Esophagus muscularis mucosa (tissue), 4 donors: ENCODE measurements at regions not wholly inside any gene's neighbourhood (a gene's known extent, or its start where the extent isn't known, plus 50 kb on each side); places are given as distances from the start of the nearest gene placed in this dataset.

Experiments used
- DNase-seq: peaks from one replicate; pipeline ENCODE4 v3.0.0-alpha.2; 2017; ENCODE audit errors: extremely low spot score
- H3K27ac ChIP-seq, 4 donors: fragments of 200-600 bp; sonication (generic); replicated peaks in 1 of 4; 1 replicate in 3 of 4; 2 replicates in 1 of 4; pipeline ENCODE4 v1.5.1; 2016 to 2019; ENCODE audit warnings: mild to moderate bottlenecking in 1 of 4
- H3K27me3 ChIP-seq, 4 donors: fragments of 200-600 bp; sonication (generic); one replicate each; pipeline versions ENCODE4 v1.5.1 to v1.6.0; 2016 to 2019
- H3K36me3 ChIP-seq, 4 donors: fragments of 200-600 bp; sonication (generic); one replicate each; pipeline ENCODE4 v1.5.1; 2016 to 2019
- H3K4me1 ChIP-seq, 4 donors: fragments of 200-600 bp; sonication (generic); one replicate each; pipeline ENCODE4 v1.5.1; 2016 to 2019
- H3K4me3 ChIP-seq, 4 donors: fragments of 200-600 bp; sonication (generic); 1 replicate in 2 of 4; 2 replicates in 2 of 4; pipeline ENCODE4 v1.5.1; 2016 to 2019; ENCODE audit warnings: mild to moderate bottlenecking in 4 of 4, moderate library complexity in 1 of 4
- H3K9me3 ChIP-seq, 4 donors: fragments of 200-600 bp; sonication (generic); 1 replicate in 3 of 4; 2 replicates in 1 of 4; pipeline ENCODE4 v1.5.1; 2016 to 2019
- CTCF ChIP-seq, 3 experiments: fragments of 200-600 bp in 2 of 3; fragments of 450-650 bp in 1 of 3; sonication (generic) in 2 of 3; IDR thresholded peaks; one replicate each; pipeline ENCODE4 v1.5.1; 2017 to 2019; ENCODE audit warnings: antibody characterized with exemption in 3 of 3, mild to moderate bottlenecking in 2 of 3, moderate library complexity in 1 of 3
- EP300 ChIP-seq: sonication (generic); formaldehyde crosslinking; IDR thresholded peaks from one replicate; pipeline ENCODE4 v1.6.1; 2017; ENCODE audit warnings: antibody characterized with exemption
- POLR2A ChIP-seq: fragments of 450-650 bp; IDR thresholded peaks from one replicate; pipeline ENCODE4 v1.6.1; 2017; ENCODE audit warnings: antibody characterized with exemption, moderate library complexity, mild to moderate bottlenecking, low read depth
- POLR2AphosphoS5 ChIP-seq, 2 donors: sonication (generic); formaldehyde crosslinking; IDR thresholded peaks; one replicate each; pipeline ENCODE4 v1.6.1; 2017; ENCODE audit warnings: antibody characterized with exemption in 2 of 2
- WGBS: methylation state at CpG from one replicate; pipeline ENCODE4 v1.1.5; 2018; 5-methylcytosine and 5-hydroxymethylcytosine counted together
- intact Hi-C: fragments of 100-400 bp; cut with DNase I; formaldehyde crosslinking; loops from one replicate; pipeline ENCODE4 v1.15.1; 2023

DNA sequence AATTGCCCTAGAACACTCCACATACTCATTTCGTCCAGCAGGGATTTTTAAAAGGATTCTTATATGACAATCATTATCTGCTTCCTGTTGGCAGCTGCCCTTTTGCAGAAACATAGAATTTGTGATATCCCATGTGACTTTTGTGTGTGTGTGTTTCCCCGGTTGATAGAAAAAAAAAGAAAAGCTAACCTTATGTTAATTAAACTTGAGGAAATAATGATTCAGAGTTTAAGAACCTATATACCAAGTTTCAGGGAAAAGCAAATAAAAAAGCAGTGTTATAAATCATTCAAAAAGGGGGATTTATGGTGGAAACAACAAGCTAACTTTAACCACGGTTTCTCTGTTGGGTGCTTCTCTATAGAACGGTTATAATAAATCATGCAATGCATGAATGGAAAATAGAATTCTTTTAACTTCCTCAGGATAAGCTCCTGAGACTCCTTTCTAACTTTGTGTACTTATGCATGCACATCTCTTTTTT, 826.9 kb upstream of the EYS start:
- no peaks in the 10 kb centered on the region for H3K27me3 ChIP-seq
- H3K4me3 ChIP-seq, result no peak overlapping the region
- H3K27ac ChIP-seq, result no peak overlapping the region
- H3K4me1 ChIP-seq, result no peaks in the 10 kb centered on the region
- 42% methylated on average over 4 of the region's 4 CpGs for WGBS
- no peak for TF ChIP-seq POLR2AphosphoS5 (IDR thresholded peaks at IDR 0.05)
- TF ChIP-seq POLR2A, result no peak
- DNase-seq, result no peak
- intact Hi-C loops, result no loop called here
- H3K36me3 ChIP-seq, result no peaks in the 10 kb centered on the region
- H3K9me3 ChIP-seq, result no peaks in the 10 kb centered on the region

GRCh38 chr6:66526061-66526460, 819.0 kb upstream of the EYS start:
- intact Hi-C loops, result no loop called here
- 83% methylated on average over 3 of the region's 3 CpGs for WGBS
- TF ChIP-seq CTCF (IDR thresholded peaks at IDR 0.05), result no peak
- TF ChIP-seq EP300, result no peak
- TF ChIP-seq POLR2A, result no peak
- no peak for TF ChIP-seq POLR2AphosphoS5 (IDR thresholded peaks at IDR 0.05)
- H3K36me3 ChIP-seq, result no peaks in the 10 kb centered on the region
- H3K4me1 ChIP-seq, result no peaks in the 10 kb centered on the region
- no peak for DNase-seq
- H3K9me3 ChIP-seq, result no peaks in the 10 kb centered on the region
- H3K4me3 ChIP-seq, result no peak overlapping the region
- no peaks in the 10 kb centered on the region for H3K27me3 ChIP-seq
- H3K27ac ChIP-seq, result no peak overlapping the region

- intact Hi-C loops, result no loop called here
- no peak for DNase-seq
- H3K27ac ChIP-seq, result no peak overlapping the region
- WGBS, result 100% methylated on average over 2 of the region's 2 CpGs
- no peaks in the 10 kb centered on the region for H3K4me1 ChIP-seq
- H3K9me3 ChIP-seq, result no peaks in the 10 kb centered on the region
- H3K36me3 ChIP-seq, result no peaks in the 10 kb centered on the region
- H3K27me3 ChIP-seq, result no peaks in the 10 kb centered on the region
- TF ChIP-seq CTCF (IDR thresholded peaks at IDR 0.05) (no peak), POLR2A (no peak), EP300 (no peak), POLR2AphosphoS5 (IDR thresholded peaks at IDR 0.05) (no peak)
- H3K4me3 ChIP-seq, result no peak overlapping the region
Measured at GRCh38 chr6:66522864-66523263, 815.8 kb upstream of the EYS start.

DNA sequence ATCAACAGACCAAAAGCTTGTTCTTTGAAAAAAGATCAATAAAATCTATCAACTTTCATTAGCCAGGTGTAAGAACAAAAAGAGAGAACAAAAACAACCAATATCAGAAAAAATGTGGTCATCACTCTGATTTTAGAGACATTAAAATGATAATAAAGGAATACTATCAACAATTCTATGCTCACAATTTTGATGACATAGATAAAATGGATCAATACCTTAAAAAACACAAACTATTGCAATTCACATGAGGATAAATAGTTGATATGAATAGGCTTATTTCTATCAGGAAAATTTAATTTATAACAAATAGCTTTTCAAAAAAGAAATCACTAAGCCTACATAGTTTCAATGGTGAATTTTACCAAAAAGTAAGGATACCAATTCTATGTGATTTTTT, 809.4 kb upstream of the EYS start:
- intact Hi-C loops, result no loop called here
- TF ChIP-seq EP300, result no peak
- no peak for TF ChIP-seq POLR2AphosphoS5 (IDR thresholded peaks at IDR 0.05)
- no peak for TF ChIP-seq CTCF (IDR thresholded peaks at IDR 0.05)
- TF ChIP-seq POLR2A, result no peak

GRCh38 chr6:66508433-66508832, 801.4 kb upstream of the EYS start:
- no peaks in the 10 kb centered on the region for H3K36me3 ChIP-seq
- WGBS, result 71% methylated on average over 3 of the region's 3 CpGs
- no peak for TF ChIP-seq POLR2AphosphoS5 (IDR thresholded peaks at IDR 0.05)
- TF ChIP-seq EP300, result no peak
- TF ChIP-seq POLR2A, result no peak
- no peak for TF ChIP-seq CTCF (IDR thresholded peaks at IDR 0.05)
- H3K4me3 ChIP-seq, result no peak overlapping the region
- H3K9me3 ChIP-seq, result no peaks in the 10 kb centered on the region
- no peaks in the 10 kb centered on the region for H3K27me3 ChIP-seq
- no peaks in the 10 kb centered on the region for H3K4me1 ChIP-seq
- intact Hi-C loops, result no loop called here
- H3K27ac ChIP-seq, result no peak overlapping the region
- DNase-seq, result no peak

More for the DNA sequence above, 809.4 kb upstream of the EYS start:
- no peaks in the 10 kb centered on the region for H3K9me3 ChIP-seq
- H3K4me3 ChIP-seq, result no peak overlapping the region
- no peaks in the 10 kb centered on the region for H3K27me3 ChIP-seq
- no peak for DNase-seq
- H3K27ac ChIP-seq, result no peak overlapping the region
- no peaks in the 10 kb centered on the region for H3K4me1 ChIP-seq
- H3K36me3 ChIP-seq, result no peaks in the 10 kb centered on the region
